Fibroblast of villous mesenchyme (primary cell): ENCODE measurements at regions not wholly inside any gene's neighbourhood (a gene's known extent, or its start where the extent isn't known, plus 50 kb on each side); places are given as distances from the start of the nearest gene placed in this dataset.

Source experiments
- DNase-seq: peaks from one replicate; pipeline ENCODE4 v3.0.0-alpha.2; 2010; ENCODE audit warnings: low read depth
- H3K4me3 ChIP-seq: 2 replicates; pipeline ENCODE4 v1.5.1; 2011; ENCODE audit warnings: low read depth, mild to moderate bottlenecking, low read length
- TF ChIP-seq, protein P1 (sequence below): IDR thresholded peaks from 2 replicates; pipeline ENCODE4 v1.5.1; 2012; ENCODE audit warnings: low read depth, mild to moderate bottlenecking, low read length; ENCODE audit not compliant: insufficient read depth

DNA sequence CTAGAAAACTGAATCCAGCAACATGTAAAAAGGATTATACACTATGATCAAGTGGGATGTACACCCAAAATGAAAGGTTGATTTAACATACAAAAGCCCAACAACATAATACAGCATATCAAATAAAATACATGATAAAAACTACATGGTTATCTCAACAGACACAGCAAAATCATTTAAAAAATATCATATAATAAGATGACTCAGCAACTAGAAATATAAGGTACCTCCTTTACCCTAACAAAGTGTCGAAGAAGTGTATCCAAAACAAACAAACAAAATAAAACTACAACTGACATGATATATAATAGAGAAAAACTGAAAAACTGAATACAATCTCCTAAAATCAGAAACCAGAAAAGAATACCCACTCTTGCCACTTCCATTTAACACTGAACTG lies 969.1 kb downstream of the AMY1C start:
- TF ChIP-seq, protein P1, sequence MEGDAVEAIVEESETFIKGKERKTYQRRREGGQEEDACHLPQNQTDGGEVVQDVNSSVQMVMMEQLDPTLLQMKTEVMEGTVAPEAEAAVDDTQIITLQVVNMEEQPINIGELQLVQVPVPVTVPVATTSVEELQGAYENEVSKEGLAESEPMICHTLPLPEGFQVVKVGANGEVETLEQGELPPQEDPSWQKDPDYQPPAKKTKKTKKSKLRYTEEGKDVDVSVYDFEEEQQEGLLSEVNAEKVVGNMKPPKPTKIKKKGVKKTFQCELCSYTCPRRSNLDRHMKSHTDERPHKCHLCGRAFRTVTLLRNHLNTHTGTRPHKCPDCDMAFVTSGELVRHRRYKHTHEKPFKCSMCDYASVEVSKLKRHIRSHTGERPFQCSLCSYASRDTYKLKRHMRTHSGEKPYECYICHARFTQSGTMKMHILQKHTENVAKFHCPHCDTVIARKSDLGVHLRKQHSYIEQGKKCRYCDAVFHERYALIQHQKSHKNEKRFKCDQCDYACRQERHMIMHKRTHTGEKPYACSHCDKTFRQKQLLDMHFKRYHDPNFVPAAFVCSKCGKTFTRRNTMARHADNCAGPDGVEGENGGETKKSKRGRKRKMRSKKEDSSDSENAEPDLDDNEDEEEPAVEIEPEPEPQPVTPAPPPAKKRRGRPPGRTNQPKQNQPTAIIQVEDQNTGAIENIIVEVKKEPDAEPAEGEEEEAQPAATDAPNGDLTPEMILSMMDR = no peak
- no peak overlapping the region for H3K4me3 ChIP-seq
- no peak for DNase-seq

DNA sequence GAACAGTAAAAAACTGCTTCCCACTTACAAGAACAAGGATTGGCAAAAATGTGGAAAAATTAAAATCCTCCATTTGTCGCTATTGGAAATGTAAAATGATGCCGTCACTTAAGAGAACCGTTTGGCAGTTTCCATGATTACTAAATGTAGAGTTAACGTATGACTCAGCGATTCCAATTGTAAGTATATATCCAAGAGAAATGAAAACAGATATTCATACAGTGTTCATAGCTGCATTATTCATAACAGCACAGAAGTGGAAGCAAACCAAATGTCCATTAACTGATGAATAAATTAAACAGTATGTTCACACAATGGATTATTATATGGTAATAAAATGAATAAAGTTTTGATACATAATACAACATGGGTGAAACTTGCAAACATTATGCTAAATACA lies 971.0 kb downstream of the AMY1C start:
- DNase-seq = no peak
- TF ChIP-seq, protein P1 = no peak
- H3K4me3 ChIP-seq = no peak overlapping the region

- TF ChIP-seq, protein P1 = no peak
- DNase-seq = no peak
- H3K4me3 ChIP-seq = no peak overlapping the region
Measured at GRCh38 chr1:104726917-104727316, 977.2 kb downstream of the AMY1C start.

DNA sequence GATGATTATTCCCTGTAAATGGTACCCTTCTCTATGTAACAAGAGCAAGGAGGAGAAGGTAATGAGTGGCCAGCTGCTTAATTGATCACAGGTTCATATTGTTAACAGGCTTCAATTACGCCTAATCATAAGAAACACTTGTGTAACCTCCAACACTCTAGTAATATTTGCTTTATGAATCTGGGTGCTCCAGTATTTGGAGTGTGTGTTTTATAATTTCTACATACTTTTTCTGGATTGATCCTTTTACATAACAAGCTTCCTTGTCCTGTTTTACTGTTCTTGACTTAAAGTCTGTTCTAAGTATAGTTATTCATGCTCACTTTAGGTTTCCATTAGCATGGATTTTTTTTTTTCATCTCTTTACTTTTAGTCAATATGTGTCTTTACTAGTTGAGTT lies 984.2 kb downstream of the AMY1C start:
- no peak for DNase-seq
- H3K4me3 ChIP-seq = no peak overlapping the region
- TF ChIP-seq, protein P1 = no peak

GRCh38 chr1:104745875-104746274 lies 996.2 kb downstream of the AMY1C start:
- H3K4me3 ChIP-seq = no peak overlapping the region
- TF ChIP-seq, protein P1 = no peak
- DNase-seq = no peak

DNA sequence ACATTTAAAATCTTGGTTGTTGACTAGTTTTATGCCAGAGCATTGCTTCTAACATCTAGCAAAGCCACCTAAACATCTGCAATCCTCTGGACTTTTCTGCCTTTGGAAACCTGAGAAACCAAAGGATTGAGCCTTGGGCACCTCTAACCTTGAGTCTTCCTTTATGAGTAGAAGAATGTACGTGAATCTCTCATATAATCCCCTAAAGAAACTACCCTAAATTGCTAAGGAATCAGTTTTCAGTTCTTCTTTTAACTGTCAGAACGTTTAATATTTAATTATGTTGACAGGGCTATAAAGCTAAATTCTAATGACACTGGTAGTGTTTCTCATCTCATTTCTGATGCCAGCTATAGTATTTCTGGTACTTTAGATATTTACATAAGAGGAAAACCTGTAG lies 997.3 kb downstream of the AMY1C start:
- no peak overlapping the region for H3K4me3 ChIP-seq
- TF ChIP-seq, protein P1 = no peak
- DNase-seq = no peak

- H3K4me3 ChIP-seq = no peak overlapping the region
- DNase-seq = no peak
Measured at GRCh38 chr1:104760017-104760416, 1010.3 kb downstream of the AMY1C start.

More at GRCh38 chr1:104760017-104760416, 1010.3 kb downstream of the AMY1C start:
- TF ChIP-seq, protein P1 = no peak
